CD4-positive, CD25-positive, alpha-beta regulatory T cell (primary cell): ENCODE measurements at regions not wholly inside any gene's neighbourhood (a gene's known extent, or its start where the extent isn't known, plus 50 kb on each side); places are given as distances from the start of the nearest gene placed in this dataset.

Experiments used
- ATAC-seq, 2 donors: fragments of 150-1000 bp; cut with Tn5 transposase; one replicate each; pipeline ENCODE4 v1.10.0; 2021; ENCODE audit warnings: low read depth in 2 of 2, moderate number of reproducible peaks in 2 of 2, moderate library complexity in 1 of 2
- DNase-seq, 3 donors: peaks; one replicate each; pipeline versions ENCODE4 v3.0.0 to v3.0.0-alpha.2; 2012 to 2022; ENCODE audit warnings: mixed read lengths in 1 of 3
- H3K27ac ChIP-seq: one replicate; pipeline ENCODE4 v1.7.0; 2013; ENCODE audit warnings: mild to moderate bottlenecking, low read length; ENCODE audit not compliant: insufficient read depth, poor library complexity, severe bottlenecking
- H3K27me3 ChIP-seq: one replicate; pipeline ENCODE4 v1.7.0; 2013; ENCODE audit warnings: low read length; ENCODE audit not compliant: control insufficient read depth, insufficient read depth
- H3K36me3 ChIP-seq: one replicate; pipeline ENCODE4 v1.7.0; 2013; ENCODE audit warnings: mild to moderate bottlenecking, low read length, moderate library complexity; ENCODE audit not compliant: control insufficient read depth, insufficient read depth
- H3K4me1 ChIP-seq: 2 replicates; pipeline ENCODE4 v1.7.0; 2013; ENCODE audit warnings: mild to moderate bottlenecking, low read length; ENCODE audit not compliant: insufficient read depth, control insufficient read depth, poor library complexity, severe bottlenecking
- H3K4me3 ChIP-seq: one replicate; pipeline ENCODE4 v1.7.0; 2013; ENCODE audit warnings: low read depth, mild to moderate bottlenecking, low read length, moderate library complexity
- H3K9me3 ChIP-seq, 2 experiments: 1 replicate in 1 of 2; 2 replicates in 1 of 2; pipeline ENCODE4 v1.7.0; 2013; ENCODE audit warnings: low read length in 2 of 2, mild to moderate bottlenecking in 1 of 2, moderate library complexity in 1 of 2; ENCODE audit not compliant: control insufficient read depth in 2 of 2
- H3K27ac Mint-ChIP-seq, 3 donors: one replicate each; pipeline ENCODE4 v1.8.0; 2020 to 2022; ENCODE audit warnings: mild to moderate bottlenecking in 3 of 3, mixed read lengths in 3 of 3, moderate library complexity in 2 of 3
- H3K27me3 Mint-ChIP-seq: one replicate; pipeline ENCODE4 v1.8.0; 2022; ENCODE audit warnings: mild to moderate bottlenecking, mixed read lengths
- H3K36me3 Mint-ChIP-seq: one replicate; pipeline ENCODE4 v1.8.0; 2020; ENCODE audit warnings: mixed read lengths
- H3K4me1 Mint-ChIP-seq, 4 donors: one replicate each; pipeline ENCODE4 v1.8.0; 2020 to 2022; ENCODE audit warnings: mixed read lengths in 4 of 4, mild to moderate bottlenecking in 1 of 4
- H3K4me3 Mint-ChIP-seq, 4 donors: one replicate each; pipeline ENCODE4 v1.8.0; 2020 to 2022; ENCODE audit warnings: mild to moderate bottlenecking in 4 of 4, mixed read lengths in 4 of 4, moderate library complexity in 3 of 4
- H3K9me3 Mint-ChIP-seq, 7 donors: one replicate each; pipeline ENCODE4 v1.8.0; 2020 to 2022; ENCODE audit warnings: mixed read lengths in 7 of 7, mild to moderate bottlenecking in 3 of 7, moderate library complexity in 2 of 7

DNA sequence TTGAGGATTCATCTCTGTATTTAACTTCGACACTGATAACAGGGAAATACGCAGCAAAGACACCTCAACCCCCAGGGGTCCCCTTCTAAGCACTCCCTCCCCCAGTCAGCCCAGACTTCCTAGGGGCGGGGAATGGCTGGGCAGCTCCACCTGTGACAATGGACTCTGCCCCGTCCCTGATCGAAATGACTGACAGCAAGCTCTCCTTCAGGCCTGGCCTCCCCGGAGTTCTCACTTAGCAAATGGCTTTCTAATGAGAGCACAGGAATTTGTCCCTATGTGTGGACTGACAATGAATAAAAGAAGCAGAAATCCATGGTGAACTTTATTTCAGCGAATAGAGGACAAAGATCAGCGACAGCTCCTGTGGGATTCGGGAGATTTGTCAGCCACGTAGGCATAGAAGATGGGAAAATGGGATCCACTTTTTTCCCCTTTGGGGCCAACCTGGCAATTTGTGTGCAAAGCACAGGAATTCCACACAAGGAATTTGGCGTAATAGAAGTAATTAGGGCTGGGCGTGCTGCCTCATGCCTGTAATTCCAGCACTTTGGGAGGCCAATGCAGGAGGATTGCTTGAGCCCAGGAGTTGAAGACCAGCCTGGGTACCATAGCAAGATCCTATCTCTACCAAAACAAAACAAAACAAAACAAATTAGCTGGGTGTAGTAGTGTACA is 63.8 kb downstream of the TNFAIP2 start:
- no peaks in the 10 kb centered on the region for H3K36me3 ChIP-seq
- no peaks in the 10 kb centered on the region for H3K9me3 ChIP-seq
- peaks cover 4 to 17% (median 5%) of the 10 kb centered on the region in 4 donors for H3K4me1 Mint-ChIP-seq
- H3K4me3 ChIP-seq = no peak overlapping the region
- H3K27ac ChIP-seq = no peak overlapping the region
- H3K4me3 Mint-ChIP-seq = no peak overlapping the region
- DNase-seq = no peak
- H3K27ac Mint-ChIP-seq = no peak overlapping the region
- H3K27me3 Mint-ChIP-seq = peaks cover 54% of the 10 kb centered on the region
- H3K27me3 ChIP-seq = peaks cover 7% of the 10 kb centered on the region
- ATAC-seq = no peak
- no peaks in the 10 kb centered on the region for H3K36me3 Mint-ChIP-seq
- peaks cover 0 to 2% (median 0%) of the 10 kb centered on the region in 7 donors for H3K9me3 Mint-ChIP-seq
- peaks cover 8% of the 10 kb centered on the region for H3K4me1 ChIP-seq

DNA sequence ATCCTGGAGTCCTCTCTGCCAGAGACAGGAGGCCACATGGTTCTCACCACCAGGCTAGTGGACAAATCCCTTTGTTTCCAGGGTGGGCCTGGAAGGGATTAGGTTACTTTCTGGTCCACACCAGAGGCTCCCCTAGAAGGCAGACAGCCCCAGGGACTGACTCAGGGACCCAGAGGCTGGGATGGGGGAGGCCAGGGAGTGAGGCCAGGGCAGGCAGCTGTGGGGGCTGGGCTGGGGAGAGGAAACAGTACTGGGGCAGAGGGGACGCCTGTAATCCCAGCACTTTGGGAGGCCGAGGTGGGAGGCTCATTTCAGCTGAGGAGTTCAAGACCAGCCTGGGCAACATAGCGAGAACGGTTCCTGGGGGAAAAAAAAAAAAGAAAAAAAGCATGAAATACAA is 64.7 kb downstream of the TNFAIP2 start:
- Histone ChIP-seq H3K27me3 (peaks cover 7% of the 10 kb centered on the region), H3K9me3 (no peaks in the 10 kb centered on the region), H3K4me3 (no peak overlapping the region), H3K36me3 (no peaks in the 10 kb centered on the region), H3K27ac (no peak overlapping the region), H3K4me1 (peaks cover 8% of the 10 kb centered on the region)
- H3K27me3 Mint-ChIP-seq = peaks cover 50% of the 10 kb centered on the region
- H3K4me3 Mint-ChIP-seq = no peak overlapping the region
- H3K9me3 Mint-ChIP-seq = peaks cover 0 to 2% (median 0%) of the 10 kb centered on the region in 7 donors
- ATAC-seq = no peak
- no peak for DNase-seq
- no peaks in the 10 kb centered on the region for H3K36me3 Mint-ChIP-seq
- peaks cover 4 to 17% (median 5%) of the 10 kb centered on the region in 4 donors for H3K4me1 Mint-ChIP-seq
- no peak overlapping the region for H3K27ac Mint-ChIP-seq

GRCh38 chr14:103188810-103189480 is 65.7 kb downstream of the TNFAIP2 start:
- Mint-ChIP-seq H3K9me3 (peaks cover 0 to 2% (median 0%) of the 10 kb centered on the region in 7 donors), H3K27ac (no peak overlapping the region), H3K4me1 (peaks cover 4 to 17% (median 5%) of the 10 kb centered on the region in 4 donors), H3K36me3 (no peaks in the 10 kb centered on the region), H3K27me3 (peaks cover 45% of the 10 kb centered on the region), H3K4me3 (peak overlapping the region in 1 of 4 donors; percentile 31)
- H3K27ac ChIP-seq = no peak overlapping the region
- no peaks in the 10 kb centered on the region for H3K9me3 ChIP-seq
- peak in 1 of 3 donors; percentile 7 for DNase-seq
- H3K36me3 ChIP-seq = no peaks in the 10 kb centered on the region
- H3K4me3 ChIP-seq = no peak overlapping the region
- peaks cover 8% of the 10 kb centered on the region for H3K4me1 ChIP-seq
- H3K27me3 ChIP-seq = peaks cover 7% of the 10 kb centered on the region
- ATAC-seq = no peak

DNA sequence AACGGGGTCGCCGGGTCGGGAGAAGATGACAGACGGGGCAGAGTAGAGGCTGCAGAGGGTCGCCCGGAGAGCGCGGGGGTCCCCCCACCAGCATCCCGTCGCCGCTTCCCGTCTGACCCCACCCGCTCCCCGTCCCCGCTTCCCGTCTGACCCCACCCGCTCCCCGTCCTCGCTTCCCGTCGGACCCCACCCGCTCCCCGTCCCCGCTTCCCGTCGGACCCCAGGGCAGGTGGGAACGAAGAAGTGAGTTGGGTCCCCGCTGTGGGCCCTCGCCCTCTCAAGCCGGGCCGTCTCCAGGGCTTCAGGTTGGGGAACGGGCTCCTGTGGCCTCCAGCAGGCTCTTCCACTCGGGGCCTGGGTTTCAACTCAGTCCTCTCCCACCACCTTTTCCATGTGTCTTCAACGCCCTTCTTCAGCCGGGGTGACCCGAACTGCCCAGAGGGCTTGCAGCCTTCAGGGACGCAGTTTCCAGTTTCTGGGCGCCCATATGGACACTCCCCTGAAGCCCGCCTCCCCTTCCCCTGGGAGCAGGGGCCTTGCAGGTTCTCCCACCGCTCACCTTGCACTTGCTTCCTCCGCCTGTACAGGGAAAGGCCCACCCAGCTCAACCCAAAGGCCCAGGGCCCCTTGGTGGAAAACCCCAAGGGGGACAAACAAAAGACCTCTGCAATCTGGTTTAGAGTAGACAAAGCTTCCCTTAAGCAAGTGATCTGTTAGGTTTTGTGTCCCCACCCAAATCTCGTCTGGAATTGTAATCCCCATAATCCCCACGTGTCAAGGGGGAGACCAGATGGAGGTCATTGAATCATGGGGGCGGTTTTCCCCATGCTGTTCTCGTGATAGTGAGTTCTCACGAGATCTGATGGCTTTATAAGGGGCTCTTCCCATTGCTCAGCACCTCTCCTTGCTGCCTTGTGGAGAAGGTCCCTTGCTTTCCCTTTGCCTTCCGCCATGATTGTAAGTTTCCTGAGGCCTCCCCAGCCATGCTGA is 66.5 kb downstream of the TNFAIP2 start:
- DNase-seq = no peak
- H3K4me1 Mint-ChIP-seq = peaks cover 4 to 17% (median 5%) of the 10 kb centered on the region in 4 donors
- H3K27me3 Mint-ChIP-seq = peaks cover 50% of the 10 kb centered on the region
- H3K27ac ChIP-seq = no peak overlapping the region
- peak overlapping the region in 3 of 4 donors; percentile 17 to 64 (median 48) for H3K4me3 Mint-ChIP-seq
- no peak overlapping the region for H3K27ac Mint-ChIP-seq
- no peak for ATAC-seq
- H3K27me3 ChIP-seq = peaks cover 7% of the 10 kb centered on the region
- H3K36me3 Mint-ChIP-seq = no peaks in the 10 kb centered on the region
- H3K4me1 ChIP-seq = peaks cover 8% of the 10 kb centered on the region
- no peak overlapping the region for H3K4me3 ChIP-seq
- no peaks in the 10 kb centered on the region for H3K9me3 ChIP-seq
- no peaks in the 10 kb centered on the region for H3K36me3 ChIP-seq
- peaks cover 0 to 2% (median 0%) of the 10 kb centered on the region in 7 donors for H3K9me3 Mint-ChIP-seq

DNA sequence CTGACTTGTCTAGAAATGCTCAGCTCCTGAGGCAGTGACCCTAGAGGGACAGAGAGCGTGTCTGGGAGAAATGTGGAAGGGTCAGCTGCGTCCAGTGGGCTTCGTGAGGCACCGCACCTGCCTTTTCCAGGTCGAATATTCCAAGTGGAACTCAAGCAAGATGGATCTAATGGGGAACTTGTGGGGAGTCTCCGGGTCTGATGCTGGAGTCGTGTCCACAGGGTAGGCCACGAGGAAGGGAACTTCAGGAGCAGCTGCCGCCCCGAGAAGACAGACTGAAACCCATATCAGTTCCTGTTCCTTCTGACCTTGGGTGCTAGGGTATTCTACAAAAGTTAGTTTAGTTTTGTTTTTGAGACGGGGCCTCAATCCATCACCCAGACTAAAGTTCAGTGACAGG is 67.5 kb downstream of the TNFAIP2 start:
- Histone ChIP-seq H3K27me3 (peaks cover 7% of the 10 kb centered on the region), H3K4me3 (no peak overlapping the region), H3K4me1 (peaks cover 8% of the 10 kb centered on the region), H3K27ac (no peak overlapping the region), H3K36me3 (no peaks in the 10 kb centered on the region), H3K9me3 (no peaks in the 10 kb centered on the region)
- DNase-seq (no peak), ATAC-seq (no peak)
- Mint-ChIP-seq H3K27me3 (peaks cover 48% of the 10 kb centered on the region), H3K27ac (no peak overlapping the region), H3K4me1 (peaks cover 4 to 17% (median 5%) of the 10 kb centered on the region in 4 donors), H3K36me3 (no peaks in the 10 kb centered on the region), H3K4me3 (no peak overlapping the region), H3K9me3 (peaks cover 0 to 2% (median 0%) of the 10 kb centered on the region in 7 donors)

- Histone ChIP-seq H3K4me1 (peaks cover 8% of the 10 kb centered on the region), H3K27ac (no peak overlapping the region), H3K27me3 (peaks cover 7% of the 10 kb centered on the region), H3K4me3 (no peak overlapping the region), H3K9me3 (no peaks in the 10 kb centered on the region), H3K36me3 (no peaks in the 10 kb centered on the region)
- H3K27me3 Mint-ChIP-seq = peaks cover 46% of the 10 kb centered on the region
- peaks cover 0 to 2% (median 0%) of the 10 kb centered on the region in 7 donors for H3K9me3 Mint-ChIP-seq
- peaks cover 4 to 17% (median 5%) of the 10 kb centered on the region in 4 donors for H3K4me1 Mint-ChIP-seq
- no peaks in the 10 kb centered on the region for H3K36me3 Mint-ChIP-seq
- no peak overlapping the region for H3K4me3 Mint-ChIP-seq
- no peak for DNase-seq
- no peak for ATAC-seq
- no peak overlapping the region for H3K27ac Mint-ChIP-seq
Measured at GRCh38 chr14:103191844-103192243, 68.6 kb downstream of the TNFAIP2 start.

- DNase-seq = no peak
- H3K4me1 ChIP-seq = peaks cover 8% of the 10 kb centered on the region
- H3K4me1 Mint-ChIP-seq = peaks cover 2 to 17% (median 5%) of the 10 kb centered on the region in 4 donors
- H3K9me3 Mint-ChIP-seq = peaks cover 0 to 2% (median 0%) of the 10 kb centered on the region in 7 donors
- H3K36me3 ChIP-seq = no peaks in the 10 kb centered on the region
- no peak overlapping the region for H3K4me3 ChIP-seq
- H3K27me3 ChIP-seq = peaks cover 7% of the 10 kb centered on the region
- H3K27ac Mint-ChIP-seq = no peak overlapping the region
- H3K36me3 Mint-ChIP-seq = no peaks in the 10 kb centered on the region
- peaks cover 41% of the 10 kb centered on the region for H3K27me3 Mint-ChIP-seq
- H3K4me3 Mint-ChIP-seq = no peak overlapping the region
- no peak overlapping the region for H3K27ac ChIP-seq
- ATAC-seq = no peak
- no peaks in the 10 kb centered on the region for H3K9me3 ChIP-seq
Measured at GRCh38 chr14:103192246-103192840, 69.1 kb downstream of the TNFAIP2 start.
